SW480 (cell line): ENCODE measurements at regions not wholly inside any gene's neighbourhood (a gene's known extent, or its start where the extent isn't known, plus 50 kb on each side); places are given as distances from the start of the nearest gene placed in this dataset.

Experiments
- DNase-seq: peaks from one replicate; pipeline ENCODE4 v3.0.0-alpha.2; 2016; ENCODE audit warnings: low spot score

DNA sequence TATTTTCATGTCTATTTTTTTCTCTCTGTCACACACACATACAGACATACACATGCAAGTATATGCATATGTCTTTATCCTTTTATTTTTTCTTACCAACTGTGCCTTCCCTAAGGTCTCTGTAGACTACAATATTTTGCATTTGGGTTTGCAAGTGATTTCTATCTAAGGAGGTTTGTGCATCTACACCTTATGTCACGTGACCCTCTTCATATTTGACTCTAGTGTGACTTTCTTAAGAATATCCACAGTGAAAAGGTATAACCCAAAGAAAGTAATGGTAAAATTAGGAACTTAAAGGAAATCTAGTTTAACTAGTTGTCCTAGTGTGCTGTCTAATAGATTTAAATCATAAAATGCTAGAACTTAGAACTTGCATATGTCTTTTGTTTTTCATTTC is 298.8 kb upstream of the LRIG3 start:
- DNase-seq, result no peak

- no peak for DNase-seq
These were observed 276.7 kb upstream of the LRIG3 start for GRCh38 chr12:59196989-59197388.

DNA sequence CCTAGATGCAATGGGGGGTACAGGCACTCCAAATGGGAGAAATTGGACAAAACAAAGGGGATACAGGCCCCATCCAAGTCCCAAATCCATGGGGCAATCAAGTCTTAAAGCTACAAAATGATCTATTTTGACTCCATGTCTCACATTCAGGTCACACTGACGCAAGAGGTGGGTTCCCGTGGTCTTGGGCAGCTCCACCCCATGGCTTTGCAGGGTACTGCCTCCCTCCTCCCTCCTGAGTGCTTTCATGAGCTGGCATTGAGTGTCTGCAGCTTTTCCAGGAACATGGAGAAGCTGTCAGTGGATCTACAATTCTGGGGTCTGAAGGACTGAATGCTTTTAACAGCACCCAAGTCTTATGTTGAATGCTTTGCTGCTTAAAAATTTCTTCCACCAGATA is 274.5 kb upstream of the LRIG3 start:
- no peak for DNase-seq

DNA sequence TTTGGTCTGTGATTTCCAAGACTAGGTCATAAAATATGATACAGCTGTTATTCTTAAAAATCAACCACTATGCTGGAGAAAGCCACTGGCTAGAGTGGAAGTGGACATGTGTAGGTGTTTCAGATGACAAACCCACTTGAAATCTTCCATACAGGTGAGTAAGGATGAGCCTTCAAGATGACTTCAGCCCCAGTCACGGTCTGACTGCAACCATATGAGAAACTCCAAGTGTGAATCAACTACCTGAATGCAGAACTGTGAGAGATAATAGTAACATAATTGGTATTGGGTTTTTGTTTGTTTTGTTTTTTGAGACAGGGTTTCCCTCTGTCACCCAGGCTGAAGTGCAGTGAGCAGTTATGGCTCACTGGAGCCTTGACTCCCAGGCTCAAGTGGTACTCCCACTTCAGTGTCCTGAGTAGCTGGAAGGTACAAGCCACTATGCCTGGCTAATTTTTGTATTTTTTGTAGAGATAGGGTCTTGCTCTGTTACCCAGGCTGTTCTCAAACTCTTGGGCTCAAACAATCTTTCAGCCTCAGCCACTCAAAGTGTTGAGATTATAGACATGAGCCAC is 273.3 kb upstream of the LRIG3 start:
- no peak for DNase-seq

- no peak for DNase-seq
These were observed 271.1 kb upstream of the LRIG3 start for GRCh38 chr12:59191372-59191771.

GRCh38 chr12:59186451-59186850 is 266.1 kb upstream of the LRIG3 start:
- DNase-seq, result no peak

DNA sequence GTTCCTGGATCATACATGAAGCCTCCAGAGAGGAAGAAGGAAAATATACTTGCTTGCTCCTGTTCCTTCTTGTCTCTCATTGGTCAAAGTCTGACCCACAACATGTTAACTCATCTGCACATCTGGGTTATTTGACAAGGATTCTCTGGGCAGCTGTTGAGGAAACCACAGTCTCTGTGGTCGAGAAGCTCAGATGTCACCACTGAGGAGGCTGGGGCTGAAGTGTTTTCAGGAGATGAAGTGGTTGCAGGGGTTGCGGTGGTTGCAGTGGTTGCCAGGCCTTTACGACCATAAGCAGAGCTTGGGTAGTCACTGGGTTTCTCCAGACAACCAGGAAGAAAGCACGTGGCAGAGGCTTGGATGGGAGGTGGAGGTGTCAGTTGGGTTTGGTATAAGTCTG is 265.0 kb upstream of the LRIG3 start:
- DNase-seq, result no peak

DNA sequence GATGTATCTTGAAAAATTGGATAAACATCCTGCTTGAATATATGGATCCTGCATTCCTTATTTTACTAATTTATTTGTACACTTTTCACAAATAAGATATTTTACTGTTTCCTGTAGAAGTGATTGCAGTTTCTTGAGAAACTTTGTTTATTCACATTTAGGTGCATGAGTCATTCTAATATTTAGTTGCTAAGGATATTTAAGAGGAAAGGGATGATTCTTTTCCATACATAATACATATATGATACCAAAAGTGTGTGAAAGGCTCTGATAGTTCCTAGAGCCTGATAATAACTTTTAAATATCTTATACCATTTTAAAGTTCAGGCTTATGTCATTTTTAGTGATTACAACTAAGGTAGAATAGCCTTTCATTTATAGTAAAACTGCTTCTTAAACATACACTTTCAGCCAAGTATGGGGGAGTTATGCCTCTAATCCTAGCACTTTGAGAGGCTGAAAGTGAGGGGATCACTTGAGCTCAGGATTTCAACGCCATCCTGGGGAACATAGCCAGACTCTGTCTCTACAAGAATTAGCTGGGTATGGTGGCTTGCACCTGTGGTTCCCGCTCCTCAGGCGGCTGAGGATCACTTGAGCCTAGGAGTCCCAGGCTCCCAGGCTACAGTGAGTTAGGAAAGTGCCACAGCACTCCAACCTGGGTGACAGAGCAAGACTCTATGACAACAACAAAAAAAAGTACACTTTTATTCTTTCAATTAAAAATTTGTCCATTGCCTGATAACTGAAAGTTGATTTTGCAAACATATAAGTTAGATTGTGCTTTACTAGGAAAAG is 262.6 kb upstream of the LRIG3 start:
- no peak for DNase-seq

DNA sequence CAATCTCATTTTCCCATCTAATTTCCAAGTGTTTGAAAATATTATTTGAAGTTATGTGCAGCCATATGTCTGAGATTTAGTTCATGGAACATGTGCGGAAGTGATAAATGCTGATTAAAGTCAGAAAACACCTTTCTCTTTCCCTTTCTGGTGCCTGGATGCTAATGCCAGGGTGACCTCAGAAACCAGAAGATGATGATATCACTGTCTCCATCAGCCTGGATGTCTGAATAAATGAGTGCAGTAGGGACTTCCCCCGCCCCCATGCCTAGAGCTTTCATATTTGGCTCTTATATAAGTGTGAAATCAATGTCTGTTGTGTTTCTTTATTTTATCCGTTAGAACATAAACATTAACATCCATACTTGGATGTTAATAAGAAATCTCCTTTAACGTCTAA is 261.9 kb upstream of the LRIG3 start:
- no peak for DNase-seq

- peak; percentile 7 for DNase-seq
These were observed 261.0 kb upstream of the LRIG3 start for GRCh38 chr12:59181196-59181777.

DNA sequence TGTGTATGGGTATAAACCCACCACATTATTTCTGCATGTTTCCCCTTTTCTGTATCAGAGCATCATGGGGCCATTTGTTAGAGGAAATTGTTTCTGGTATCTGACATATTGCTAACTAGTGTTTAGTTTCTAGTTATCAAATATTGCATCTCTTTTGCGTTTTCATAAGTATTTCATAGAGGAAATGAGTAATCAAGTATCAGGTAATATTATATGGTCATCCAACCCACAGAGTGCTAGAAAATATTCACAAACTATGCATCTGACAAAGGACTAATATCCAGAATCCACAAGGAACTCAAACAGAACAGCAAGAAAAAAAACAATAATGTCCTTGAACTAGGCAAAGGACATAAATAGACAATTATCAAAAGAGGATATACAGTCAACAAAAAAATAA is 258.9 kb upstream of the LRIG3 start:
- no peak for DNase-seq

GRCh38 chr12:59173695-59174094 is 253.4 kb upstream of the LRIG3 start:
- DNase-seq, result no peak

GRCh38 chr12:59168647-59169046 is 248.3 kb upstream of the LRIG3 start:
- DNase-seq, result no peak

DNA sequence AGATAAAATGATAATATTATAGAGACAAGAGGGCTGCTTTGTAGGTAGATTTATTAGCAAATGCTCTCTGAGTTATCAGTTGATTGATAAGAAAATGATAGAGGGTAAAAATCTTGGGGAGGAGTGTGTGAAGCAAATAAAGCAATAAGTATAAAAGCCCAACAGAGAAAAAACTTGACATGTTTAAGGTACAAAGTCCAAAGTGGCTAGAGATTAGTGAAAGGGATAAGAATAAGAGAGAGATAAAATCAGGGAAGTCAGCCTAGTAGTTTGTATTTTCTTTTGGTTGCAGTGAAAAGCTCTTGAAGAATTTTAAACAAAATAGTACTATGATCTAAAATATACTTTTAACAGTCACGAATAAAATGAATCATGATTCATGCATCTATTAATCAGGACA is 246.2 kb upstream of the LRIG3 start:
- no peak for DNase-seq

- peak; percentile 52 for DNase-seq
These were observed 244.9 kb upstream of the LRIG3 start for GRCh38 chr12:59164991-59165718.

DNA sequence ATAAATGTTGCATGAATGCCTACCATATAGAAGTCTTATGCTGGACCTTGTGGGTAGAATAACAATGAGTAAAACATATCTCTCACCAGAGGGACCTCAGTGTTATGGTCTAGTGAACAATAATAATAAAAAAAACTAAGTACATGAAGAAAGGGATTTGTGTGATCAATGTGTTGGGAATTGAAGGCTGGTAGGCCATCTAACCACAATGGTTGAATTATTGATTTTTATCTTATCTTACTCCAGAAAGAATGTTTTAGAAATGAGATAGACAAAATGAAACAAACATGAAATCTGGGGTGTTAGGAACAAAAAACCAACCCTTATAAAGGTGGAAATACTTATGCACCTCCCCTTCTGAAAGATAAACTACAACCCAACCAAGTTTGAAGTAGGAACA is 243.9 kb upstream of the LRIG3 start:
- DNase-seq, result no peak

DNA sequence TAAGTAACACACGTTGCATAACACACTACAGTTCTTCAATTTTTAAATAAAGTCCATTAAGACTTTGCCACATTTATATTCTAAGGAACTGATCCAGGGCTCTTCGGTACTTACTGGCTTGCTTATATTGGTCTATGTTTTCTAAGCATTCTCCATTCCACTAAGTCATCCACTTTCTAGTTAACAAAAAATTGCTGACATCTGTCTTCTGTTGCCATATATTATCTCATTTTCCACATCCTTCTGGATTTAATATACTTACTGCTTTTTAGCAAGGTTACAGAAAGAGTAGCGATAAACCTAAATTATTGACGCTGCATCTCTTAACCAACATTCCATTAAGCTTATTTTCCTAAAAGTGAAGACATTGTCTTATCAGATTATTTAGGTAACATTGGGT is 238.4 kb upstream of the LRIG3 start:
- no peak for DNase-seq

DNA sequence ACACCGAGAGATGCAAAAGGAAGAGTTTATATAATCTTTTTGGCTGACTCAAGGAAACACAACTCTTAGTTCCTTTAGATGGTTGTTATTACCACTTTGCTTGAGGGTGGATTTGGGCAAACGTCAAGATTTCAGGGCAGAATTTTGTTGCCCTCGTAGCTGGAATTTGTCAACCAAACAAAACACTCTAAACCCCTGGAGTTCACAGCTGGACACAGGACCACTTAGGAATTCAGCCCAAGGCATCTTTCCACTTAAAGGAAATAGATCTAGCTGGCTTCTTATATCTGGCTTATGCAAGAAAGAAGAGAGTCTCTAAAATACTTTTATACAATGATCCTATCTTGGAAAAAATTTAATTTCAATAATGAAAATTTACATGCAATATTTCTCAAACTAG is 237.8 kb upstream of the LRIG3 start:
- no peak for DNase-seq

DNA sequence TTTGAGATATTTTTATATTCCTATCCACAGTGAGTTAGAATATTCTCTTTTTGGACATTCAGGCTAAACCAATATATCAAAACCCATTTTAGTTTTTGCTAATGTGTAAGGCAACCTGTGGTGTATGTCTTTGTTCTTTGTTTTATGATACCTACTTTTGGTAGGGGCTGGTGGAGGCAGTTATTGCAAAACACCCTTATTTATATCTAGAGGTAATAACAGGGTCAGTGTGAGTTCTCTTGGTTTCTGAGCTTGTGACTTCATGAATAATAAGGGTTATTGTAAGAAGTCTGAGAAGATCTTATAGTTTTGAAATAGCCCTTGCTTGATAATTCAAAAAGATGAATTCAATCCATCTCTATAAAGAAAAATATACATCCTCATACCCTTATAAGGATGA is 235.1 kb upstream of the LRIG3 start:
- no peak for DNase-seq

DNA sequence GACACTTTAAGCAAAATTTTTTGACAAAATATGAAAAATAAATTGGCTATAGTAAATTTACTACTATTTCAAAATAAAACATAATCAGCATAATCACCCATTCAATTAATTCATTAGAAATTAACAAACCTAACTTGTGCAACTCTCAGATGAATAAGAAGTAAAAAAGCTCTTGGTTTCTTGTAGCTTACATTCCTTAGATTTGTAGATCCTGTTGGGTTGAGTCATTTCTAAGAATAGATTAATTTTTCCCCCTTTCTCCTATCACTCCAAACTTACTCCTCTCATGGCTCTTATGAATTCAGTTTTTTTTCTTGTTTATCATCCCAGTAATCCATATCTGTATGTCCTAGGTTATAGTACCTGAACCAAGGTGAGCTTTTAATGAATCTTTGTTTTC is 230.9 kb upstream of the LRIG3 start:
- DNase-seq, result no peak

DNA sequence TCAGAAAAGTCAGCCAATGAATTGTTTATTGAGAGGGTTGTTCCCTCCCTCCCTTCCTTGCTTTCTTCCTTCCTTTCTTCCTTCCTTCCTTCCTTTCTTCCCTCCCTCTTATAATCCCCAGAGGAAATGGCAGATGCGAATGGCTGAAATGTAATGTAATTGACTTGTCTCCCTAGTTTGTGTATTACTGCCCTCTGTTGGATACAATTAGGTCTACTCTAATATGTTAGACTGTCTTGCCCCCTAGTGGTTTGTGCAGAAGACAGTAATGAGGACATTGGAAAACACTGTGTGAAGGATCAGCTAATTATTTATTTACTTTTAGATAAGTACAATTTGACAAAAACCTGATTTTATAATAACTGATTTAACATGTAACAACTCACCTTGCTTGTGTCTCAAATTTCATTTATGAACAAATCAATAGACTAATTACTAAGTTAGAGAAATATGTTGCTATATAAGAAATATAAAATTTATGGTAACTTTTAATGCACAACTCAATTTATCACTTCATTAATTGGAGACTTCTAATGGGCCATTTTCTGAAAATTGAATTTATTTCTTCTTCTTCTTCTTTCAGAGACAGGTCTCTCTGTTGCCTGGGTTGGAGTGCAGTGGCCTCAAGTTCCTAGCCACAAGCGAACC is 229.8 kb upstream of the LRIG3 start:
- peak; percentile 82 for DNase-seq

- no peak for DNase-seq
These were observed 227.5 kb upstream of the LRIG3 start for GRCh38 chr12:59147791-59148190.
